Endodermal cell (in vitro differentiated cells): ENCODE measurements at regions not wholly inside any gene's neighbourhood (a gene's known extent, or its start where the extent isn't known, plus 50 kb on each side); places are given as distances from the start of the nearest gene placed in this dataset.

Experiments used
- DNase-seq: peaks from one replicate; pipeline ENCODE4 v3.0.0-alpha.2; 2017
- H3K27ac ChIP-seq: 2 replicates; pipeline ENCODE4 v1.5.1; 2013; ENCODE audit warnings: mild to moderate bottlenecking, low read depth, low read length, moderate library complexity
- H3K27me3 ChIP-seq: 2 replicates; pipeline ENCODE4 v1.6.1; 2013; ENCODE audit warnings: mild to moderate bottlenecking, low read length, moderate library complexity; ENCODE audit not compliant: insufficient read depth, control insufficient read depth, poor library complexity, severe bottlenecking
- H3K36me3 ChIP-seq: 2 replicates; pipeline ENCODE4 v1.7.0; 2013; ENCODE audit warnings: mild to moderate bottlenecking, low read length, moderate library complexity; ENCODE audit not compliant: control insufficient read depth, insufficient read depth
- H3K4me1 ChIP-seq: one replicate; pipeline ENCODE4 v1.7.0; 2013; ENCODE audit warnings: low read length; ENCODE audit not compliant: control insufficient read depth, insufficient read depth
- H3K4me3 ChIP-seq: 2 replicates; pipeline ENCODE4 v1.5.1; 2013; ENCODE audit warnings: mild to moderate bottlenecking, low read length, moderate library complexity
- H3K9ac ChIP-seq: 2 replicates; pipeline ENCODE4 v1.6.1; 2013; ENCODE audit warnings: mild to moderate bottlenecking, low read length, moderate library complexity; ENCODE audit not compliant: poor library complexity, severe bottlenecking; ENCODE audit errors: extremely low read depth
- H3K9me3 ChIP-seq: 2 replicates; pipeline ENCODE4 v1.6.1; 2013; ENCODE audit warnings: mild to moderate bottlenecking, low read length, moderate library complexity; ENCODE audit not compliant: control insufficient read depth
- H3K27ac Mint-ChIP-seq: 2 replicates; pipeline ENCODE4 v1.8.0; 2020; ENCODE audit warnings: mixed read lengths
- H3K27me3 Mint-ChIP-seq: 2 replicates; pipeline ENCODE4 v1.8.0; 2021; ENCODE audit warnings: mild to moderate bottlenecking, mixed read lengths; ENCODE audit not compliant: insufficient read depth
- H3K36me3 Mint-ChIP-seq: 2 replicates; pipeline ENCODE4 v1.8.0; 2020; ENCODE audit warnings: low read depth, mixed read lengths
- H3K4me1 Mint-ChIP-seq: 2 replicates; pipeline ENCODE4 v1.8.0; 2020; ENCODE audit warnings: mixed read lengths
- H3K4me3 Mint-ChIP-seq: 2 replicates; pipeline ENCODE4 v1.8.0; 2020; ENCODE audit warnings: mild to moderate bottlenecking, moderate library complexity, mixed read lengths
- H3K9me3 Mint-ChIP-seq: 2 replicates; pipeline ENCODE4 v1.8.0; 2020; ENCODE audit warnings: mild to moderate bottlenecking, mixed read lengths
- WGBS, 2 experiments: methylation state at CpG; one replicate each; pipeline versions ENCODE4 v1.1.5 to v1.1.7; 2013; ENCODE audit warnings: missing lambda C conversion rate in 2 of 2, mixed read lengths in 1 of 2; ENCODE audit not compliant: insufficient coverage in 1 of 2, insufficient read length in 1 of 2; 5-methylcytosine and 5-hydroxymethylcytosine counted together
- TF ChIP-seq, protein P1 (sequence below): fragments of 200-600 bp; sonication (generic); conservative IDR thresholded peaks from 2 replicates; pipeline ENCODE4 v1.5.0; 2021; ENCODE audit warnings: antibody characterized with exemption, mild to moderate bottlenecking

DNA sequence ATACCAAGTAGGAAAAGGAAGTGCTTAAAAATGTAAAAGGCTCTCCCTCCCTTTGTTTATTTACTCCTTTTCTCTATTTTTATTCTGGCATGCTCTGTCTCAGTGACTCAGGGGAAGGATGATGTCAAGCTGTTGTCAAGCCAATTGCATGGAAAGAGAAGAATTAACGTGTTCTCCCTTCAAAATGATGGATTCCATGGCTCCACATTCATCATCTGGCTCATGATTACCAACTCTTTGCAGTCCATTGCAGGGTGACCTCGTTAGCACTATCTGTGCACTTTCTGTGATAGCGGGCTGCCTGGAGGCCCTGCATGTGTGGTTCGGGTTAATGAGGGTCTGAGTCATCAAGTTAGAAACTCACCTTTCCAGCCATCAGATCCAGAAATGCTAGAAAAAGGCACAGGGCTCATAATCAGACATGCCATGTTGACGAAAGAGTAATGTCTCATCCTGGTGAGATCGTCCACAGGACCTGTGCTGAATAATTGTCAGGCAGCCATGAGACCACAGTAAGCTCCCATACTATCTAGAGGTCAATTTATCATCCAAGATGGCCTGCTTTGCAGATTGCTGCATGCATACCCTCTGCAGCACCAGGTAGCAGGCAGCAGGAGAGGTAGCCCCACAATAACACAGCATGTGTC, 79.2 kb upstream of the BTG1 start:
- no peak overlapping the region for H3K27ac ChIP-seq
- no peak overlapping the region for H3K9ac ChIP-seq
- H3K27ac Mint-ChIP-seq, result no peak overlapping the region

DNA sequence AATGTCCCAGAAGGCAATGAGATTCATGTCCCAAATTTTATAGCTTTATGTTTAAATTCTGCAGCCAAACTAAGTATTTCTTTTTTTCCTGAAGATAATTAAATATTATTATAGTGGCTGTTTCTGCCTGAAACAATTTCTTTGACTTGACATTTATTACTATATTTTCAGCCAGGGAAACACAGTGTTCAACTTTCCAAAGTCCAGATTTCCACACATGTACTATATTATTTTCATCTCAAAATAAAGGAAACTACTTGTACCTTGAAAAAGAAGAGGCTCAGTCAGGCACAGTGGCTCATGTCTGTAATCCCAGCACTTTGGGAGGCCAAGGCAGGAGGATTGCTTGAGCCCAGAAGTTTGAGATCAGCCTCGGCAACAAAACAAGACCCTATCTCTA, 77.8 kb upstream of the BTG1 start:
- Mint-ChIP-seq H3K9me3 (no peaks in the 10 kb centered on the region), H3K4me3 (no peak overlapping the region), H3K36me3 (no peaks in the 10 kb centered on the region), H3K27ac (no peak overlapping the region), H3K4me1 (peaks cover 13% of the 10 kb centered on the region), H3K27me3 (no peaks in the 10 kb centered on the region)
- H3K4me1 ChIP-seq, result no peaks in the 10 kb centered on the region
- H3K9me3 ChIP-seq, result no peaks in the 10 kb centered on the region
- H3K9ac ChIP-seq, result no peak overlapping the region
- WGBS, 2 experiments, result 100% methylated on average over 1 of the region's 1 CpG; no CpG with 5 or more reads in 1 of the 2 experiments
- no peak overlapping the region for H3K4me3 ChIP-seq
- no peaks in the 10 kb centered on the region for H3K36me3 ChIP-seq
- H3K27me3 ChIP-seq, result no peaks in the 10 kb centered on the region
- TF ChIP-seq, protein P1, sequence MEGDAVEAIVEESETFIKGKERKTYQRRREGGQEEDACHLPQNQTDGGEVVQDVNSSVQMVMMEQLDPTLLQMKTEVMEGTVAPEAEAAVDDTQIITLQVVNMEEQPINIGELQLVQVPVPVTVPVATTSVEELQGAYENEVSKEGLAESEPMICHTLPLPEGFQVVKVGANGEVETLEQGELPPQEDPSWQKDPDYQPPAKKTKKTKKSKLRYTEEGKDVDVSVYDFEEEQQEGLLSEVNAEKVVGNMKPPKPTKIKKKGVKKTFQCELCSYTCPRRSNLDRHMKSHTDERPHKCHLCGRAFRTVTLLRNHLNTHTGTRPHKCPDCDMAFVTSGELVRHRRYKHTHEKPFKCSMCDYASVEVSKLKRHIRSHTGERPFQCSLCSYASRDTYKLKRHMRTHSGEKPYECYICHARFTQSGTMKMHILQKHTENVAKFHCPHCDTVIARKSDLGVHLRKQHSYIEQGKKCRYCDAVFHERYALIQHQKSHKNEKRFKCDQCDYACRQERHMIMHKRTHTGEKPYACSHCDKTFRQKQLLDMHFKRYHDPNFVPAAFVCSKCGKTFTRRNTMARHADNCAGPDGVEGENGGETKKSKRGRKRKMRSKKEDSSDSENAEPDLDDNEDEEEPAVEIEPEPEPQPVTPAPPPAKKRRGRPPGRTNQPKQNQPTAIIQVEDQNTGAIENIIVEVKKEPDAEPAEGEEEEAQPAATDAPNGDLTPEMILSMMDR, result no peak
- DNase-seq, result no peak
- H3K27ac ChIP-seq, result no peak overlapping the region

More for the DNA sequence above, 79.2 kb upstream of the BTG1 start:
- TF ChIP-seq, protein P1, result no peak
- no peaks in the 10 kb centered on the region for H3K27me3 ChIP-seq
- no peaks in the 10 kb centered on the region for H3K4me1 ChIP-seq
- H3K9me3 ChIP-seq, result no peaks in the 10 kb centered on the region
- no peak overlapping the region for H3K4me3 Mint-ChIP-seq
- no peaks in the 10 kb centered on the region for H3K27me3 Mint-ChIP-seq
- no peaks in the 10 kb centered on the region for H3K9me3 Mint-ChIP-seq
- H3K4me1 Mint-ChIP-seq, result peaks cover 13% of the 10 kb centered on the region
- H3K36me3 ChIP-seq, result no peaks in the 10 kb centered on the region
- no peak overlapping the region for H3K4me3 ChIP-seq
- peak; percentile 58 for DNase-seq
- no peaks in the 10 kb centered on the region for H3K36me3 Mint-ChIP-seq
- 64 to 66% methylated on average over 3 to 6 of the region's 6 CpGs for WGBS, 2 experiments

DNA sequence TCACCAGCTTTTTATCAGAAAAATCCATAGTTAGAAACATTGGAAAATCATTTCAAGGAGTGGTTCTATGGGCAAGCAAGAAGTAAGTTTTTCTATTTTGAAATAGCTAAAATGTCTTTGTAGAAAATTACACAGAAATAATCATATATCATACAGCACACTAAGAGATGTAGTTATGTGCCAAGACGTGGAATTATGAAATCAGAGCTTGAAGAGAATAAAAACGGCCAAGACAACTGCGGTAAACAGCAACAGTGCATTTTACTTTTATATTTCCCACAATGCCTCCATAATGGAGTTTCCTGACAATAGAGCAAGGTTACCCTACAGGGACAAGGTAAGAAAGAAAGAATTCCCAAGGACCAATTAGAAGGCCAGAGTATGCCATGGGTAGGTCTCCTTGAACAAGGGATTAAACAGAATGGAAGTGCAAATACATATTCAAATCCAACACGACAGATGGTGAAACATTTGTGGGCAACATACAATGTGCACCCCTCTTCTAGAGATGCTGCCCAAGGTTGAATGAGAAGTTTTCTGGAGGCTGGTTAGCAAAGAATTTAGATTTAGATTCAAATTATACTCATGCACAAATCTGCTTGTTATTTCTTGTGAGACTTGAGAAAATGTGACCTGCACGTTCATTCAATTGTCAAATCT, 76.1 kb upstream of the BTG1 start:
- Mint-ChIP-seq H3K4me1 (peaks cover 11% of the 10 kb centered on the region), H3K36me3 (no peaks in the 10 kb centered on the region), H3K9me3 (no peaks in the 10 kb centered on the region), H3K27me3 (no peaks in the 10 kb centered on the region), H3K27ac (no peak overlapping the region), H3K4me3 (no peak overlapping the region)
- DNase-seq, result no peak
- TF ChIP-seq, protein P1, result no peak
- Histone ChIP-seq H3K4me3 (no peak overlapping the region), H3K27ac (no peak overlapping the region), H3K36me3 (no peaks in the 10 kb centered on the region), H3K4me1 (no peaks in the 10 kb centered on the region), H3K9ac (no peak overlapping the region), H3K27me3 (no peaks in the 10 kb centered on the region), H3K9me3 (no peaks in the 10 kb centered on the region)
- 88 to 90% methylated on average over 4 to 5 of the region's 5 CpGs for WGBS, 2 experiments
